Ishikawa (cell line): ENCODE measurements at regions not wholly inside any gene's neighbourhood (a gene's known extent, or its start where the extent isn't known, plus 50 kb on each side); places are given as distances from the start of the nearest gene placed in this dataset.

Source experiments
- CEBPB ChIP-seq: IDR thresholded peaks from 2 replicates; pipeline ENCODE4 v1.6.1; 2012
- CREB1 ChIP-seq: IDR thresholded peaks from 2 replicates; pipeline ENCODE4 v1.6.1; 2012; ENCODE audit warnings: low read depth
- EGR1 ChIP-seq: IDR thresholded peaks from 2 replicates; pipeline ENCODE4 v1.6.1; 2012
- EP300 ChIP-seq: IDR thresholded peaks from 2 replicates; pipeline ENCODE4 v1.6.1; 2012; ENCODE audit warnings: borderline replicate concordance
- FOXM1 ChIP-seq: IDR thresholded peaks from 2 replicates; pipeline ENCODE4 v1.6.1; 2012; ENCODE audit warnings: low read depth, borderline replicate concordance
- MAX ChIP-seq: IDR thresholded peaks from 2 replicates; pipeline ENCODE4 v1.6.1; 2012
- NFIC ChIP-seq: IDR thresholded peaks from 2 replicates; pipeline ENCODE4 v1.6.1; 2012
- RAD21 ChIP-seq: IDR thresholded peaks from 2 replicates; pipeline ENCODE4 v1.6.1; 2012; ENCODE audit warnings: low read depth
- REST ChIP-seq: IDR thresholded peaks from 2 replicates; pipeline ENCODE4 v1.6.1; 2012; ENCODE audit warnings: low read depth, mild to moderate bottlenecking
- TAF1 ChIP-seq: IDR thresholded peaks from 2 replicates; pipeline ENCODE4 v1.6.1; 2012; ENCODE audit warnings: low read depth, mild to moderate bottlenecking
- TCF12 ChIP-seq: IDR thresholded peaks from 2 replicates; pipeline ENCODE4 v1.6.1; 2012; ENCODE audit warnings: low read depth
- TEAD4 ChIP-seq: IDR thresholded peaks from 2 replicates; pipeline ENCODE4 v1.6.1; 2012
- USF1 ChIP-seq: IDR thresholded peaks from 2 replicates; pipeline ENCODE4 v1.6.1; 2012
- YY1 ChIP-seq: IDR thresholded peaks from 2 replicates; pipeline ENCODE4 v1.6.1; 2012; ENCODE audit warnings: low read depth
- ZBTB7A ChIP-seq: IDR thresholded peaks from 2 replicates; pipeline ENCODE4 v1.6.1; 2012; ENCODE audit warnings: low read depth

GRCh38 chr3:178257491-178257890 is 278.7 kb upstream of the KCNMB2 start:
- TF ChIP-seq EGR1 (no peak), CEBPB (no peak), EP300 (no peak), RAD21 (no peak), YY1 (no peak), NFIC (no peak), USF1 (no peak), CREB1 (no peak), ZBTB7A (no peak), REST (no peak), TCF12 (no peak), TAF1 (no peak), FOXM1 (no peak), MAX (no peak), TEAD4 (no peak)

GRCh38 chr3:178258121-178258520 is 278.1 kb upstream of the KCNMB2 start:
- TF ChIP-seq TAF1 (no peak), FOXM1 (no peak), YY1 (no peak), RAD21 (no peak), MAX (no peak), TEAD4 (no peak), CEBPB (no peak), ZBTB7A (no peak), NFIC (no peak), USF1 (no peak), CREB1 (no peak), EP300 (no peak), EGR1 (no peak)

- no peak for TF ChIP-seq TAF1
These were observed 276.5 kb upstream of the KCNMB2 start for GRCh38 chr3:178259703-178260102.

- TF ChIP-seq ZBTB7A (no peak), USF1 (no peak), NFIC (no peak), REST (no peak), TAF1 (no peak), CEBPB (no peak), EP300 (no peak), YY1 (no peak), CREB1 (no peak), MAX (no peak), TEAD4 (no peak), TCF12 (no peak), RAD21 (no peak), FOXM1 (no peak), EGR1 (no peak)
These were observed 275.2 kb upstream of the KCNMB2 start for GRCh38 chr3:178260887-178261565.

GRCh38 chr3:178263236-178263916 is 272.9 kb upstream of the KCNMB2 start:
- TF ChIP-seq TEAD4 (no peak), FOXM1 (no peak), CEBPB (no peak), CREB1 (no peak), ZBTB7A (no peak), MAX (no peak), TAF1 (no peak), EGR1 (no peak)
